IMR-90 (cell line): ENCODE measurements at regions not wholly inside any gene's neighbourhood (a gene's known extent, or its start where the extent isn't known, plus 50 kb on each side); places are given as distances from the start of the nearest gene placed in this dataset.
A peak's percentile ranks its signal among the peaks of the same experiment; 100 is the strongest.

Experiments used
- BHLHE40 ChIP-seq: fragments of 150-350 bp; IDR thresholded peaks from 2 replicates; pipeline ENCODE4 v1.6.1; 2016; ENCODE audit warnings: mild to moderate bottlenecking, low read depth, low read length
- CHD1 ChIP-seq: IDR thresholded peaks from 2 replicates; pipeline ENCODE4 v1.6.1; 2012; ENCODE audit warnings: low read depth, low read length, improper control_type of control experiment
- CTCF ChIP-seq: conservative IDR thresholded peaks from 2 replicates; pipeline ENCODE4 v1.5.1; 2012; ENCODE audit warnings: mild to moderate bottlenecking, low read depth, low read length, improper control_type of control experiment
- ELK1 ChIP-seq: fragments of 150-350 bp; IDR thresholded peaks from 2 replicates; pipeline ENCODE4 v1.6.1; 2016; ENCODE audit warnings: low read depth, mild to moderate bottlenecking, low read length, moderate library complexity, borderline replicate concordance
- FOS ChIP-seq: fragments of 150-350 bp; IDR thresholded peaks from 2 replicates; pipeline ENCODE4 v1.6.1; 2016; ENCODE audit warnings: low read depth, low read length
- MAFK ChIP-seq: IDR thresholded peaks from 2 replicates; pipeline ENCODE4 v1.6.1; 2012; ENCODE audit warnings: low read depth, low read length, improper control_type of control experiment
- NFE2L2 ChIP-seq: fragments of 150-350 bp; IDR thresholded peaks from 2 replicates; pipeline ENCODE4 v1.6.1; 2016; ENCODE audit warnings: low read depth, mild to moderate bottlenecking, low read length
- POLR2A ChIP-seq: IDR thresholded peaks from 2 replicates; pipeline ENCODE4 v1.6.1; 2012; ENCODE audit warnings: mild to moderate bottlenecking, low read depth, low read length
- RAD21 ChIP-seq: IDR thresholded peaks from 2 replicates; pipeline ENCODE4 v1.6.1; 2012; ENCODE audit warnings: low read length, improper control_type of control experiment
- SMC3 ChIP-seq: fragments of 150-350 bp; IDR thresholded peaks from 2 replicates; pipeline ENCODE4 v1.6.1; 2016; ENCODE audit warnings: low read depth, mild to moderate bottlenecking, antibody characterized with exemption, low read length, moderate library complexity
- USF2 ChIP-seq: fragments of 150-350 bp; IDR thresholded peaks from 2 replicates; pipeline ENCODE4 v1.6.1; 2017; ENCODE audit warnings: mild to moderate bottlenecking, antibody characterized with exemption, low read length, low read depth

GRCh38 chr18:78566065-78566464 lies 413.6 kb upstream of the SALL3 start:
- no peak for TF ChIP-seq CTCF
- TF ChIP-seq NFE2L2, result no peak
- no peak for TF ChIP-seq POLR2A
- no peak for TF ChIP-seq FOS
- TF ChIP-seq SMC3, result no peak
- no peak for TF ChIP-seq USF2
- no peak for TF ChIP-seq CHD1
- TF ChIP-seq MAFK, result 0 out of 2 replicates have a peak, but pooled peaks have one; percentile 6
- TF ChIP-seq RAD21, result no peak
- no peak for TF ChIP-seq ELK1
- TF ChIP-seq BHLHE40, result no peak
